ENCODE measurements at regions not wholly inside any gene's neighbourhood (a gene's known extent, or its start where the extent isn't known, plus 50 kb on each side); places are given as distances from the start of the nearest gene placed in this dataset.
A peak's percentile ranks its signal among the peaks of the same experiment; 100 is the strongest.

- CTCF ChIA-PET (ENCODE audit: low intra/inter-chr PET ratio), result no interaction called here
Observed at GRCh38 chr7:38102507-38102906, 75.5 kb upstream of the STARD3NL start.

More at GRCh38 chr7:38102507-38102906, 75.5 kb upstream of the STARD3NL start:
- Histone ChIP-seq H3K79me2 (ENCODE audit: control insufficient read depth, insufficient read depth, low read length) (no peaks in the 10 kb centered on the region), H3K4me2 (ENCODE audit: insufficient read depth, low read length) (no peak overlapping the region), H3K9me1 (ENCODE audit: control insufficient read depth, insufficient read depth, low read length) (no peaks in the 10 kb centered on the region), H3K27ac (ENCODE audit: extremely low read depth, low read depth, low read length) (no peak overlapping the region), H4K20me1 (replicated peaks; ENCODE audit: control insufficient read depth, insufficient read depth, low read length) (no peaks in the 10 kb centered on the region), H3K4me1 (replicated peaks in 1 of 2; ENCODE audit: control insufficient read depth in 2 of 2, insufficient read depth in 2 of 2, low read length in 2 of 2) (no peaks in the 10 kb centered on the region), H3K36me3 (ENCODE audit: control insufficient read depth, insufficient read depth, low read length) (no peaks in the 10 kb centered on the region), H3K27me3 (ENCODE audit: control insufficient read depth in 2 of 2, insufficient read depth in 2 of 2, low read length in 2 of 2) (no peaks in the 10 kb centered on the region), H2AFZ (ENCODE audit: low read depth, low read length) (peak overlapping the region; percentile 23; the same call in 1 of the 2 replicates), H3K9ac (ENCODE audit: insufficient read depth in 1 of 2, low read depth in 2 of 2, low read length in 2 of 2) (no peak overlapping the region), H3K4me3 (no peak overlapping the region), H3K9me3 (replicated peaks; ENCODE audit: control insufficient read depth, insufficient read depth, low read depth, low read length) (no peaks in the 10 kb centered on the region)
- in situ Hi-C loops (cut with MboI) (loop anchor here (10.0 kb wide), 1 partner anchor 232 kb away; no protein-coding TSS in a partner anchor), intact Hi-C loops (cut with micrococcal nuclease) (no loop called here)
- no TSS peak for BruUV-seq (replicated peaks)
- ATAC-seq (no peak), FAIRE-seq (no peak), DNase-seq (ENCODE audit: extremely low read depth in 1 of 4, low spot score in 3 of 4) (no peak)
- POLR2A ChIA-PET, result no interaction called here
- TF ChIP-seq THRA (IDR thresholded peaks at IDR 0.05) (no peak), TRIM25 (IDR thresholded peaks at IDR 0.05; ENCODE audit: borderline replicate concordance) (no peak), TEAD1 (CRISPR knock-in tag; IDR thresholded peaks at IDR 0.05) (no peak), NBN (IDR thresholded peaks at IDR 0.05; ENCODE audit: low read depth) (no peak), HNRNPH1 (optimal IDR thresholded peaks at IDR 0.05; ENCODE audit: low read depth, low read length) (no peak), ZNF212 (CRISPR knock-in tag; IDR thresholded peaks at IDR 0.05) (no peak)
- WGBS (ENCODE audit: insufficient coverage, low coverage, missing lambda C conversion rate), result 0% methylated on average over 1 of the region's 1 CpG
